PC-9 (cell line): ENCODE measurements at regions not wholly inside any gene's neighbourhood (a gene's known extent, or its start where the extent isn't known, plus 50 kb on each side); places are given as distances from the start of the nearest gene placed in this dataset.

Source experiments
- BruUV-seq: library from RNA; stranded (reverse); fragments of 400-500 nt; replicated peaks from 2 replicates; lab custom pipeline; 2021; lab: Mats Ljungman, UMichigan
- CTCF ChIA-PET: fragments of 300-600 bp; sonication (Branson Sonifier 250); formaldehyde crosslinking; loops from one replicate; lab custom pipeline; 2022; ENCODE audit warnings: antibody characterized with exemption; lab: Charles Lee
- POLR2A ChIA-PET: fragments of 300-600 bp; sonication (Branson Sonifier 250); formaldehyde crosslinking; loops from one replicate; lab custom pipeline; 2022; ENCODE audit warnings: antibody characterized with exemption; ENCODE audit not compliant: unreplicated experiment; lab: Charles Lee
- DNase-seq, 2 experiments: peaks; one replicate each; pipeline versions ENCODE4 v3.0.0 to v3.0.0-alpha.2; 2015 to 2022; ENCODE audit warnings: mixed read lengths in 1 of 2
- H2AFZ ChIP-seq: fragments of 200-600 bp; sonication (generic); 2 replicates; pipeline ENCODE4 v1.8.1; 2017; ENCODE audit warnings: antibody characterized with exemption
- H3F3A ChIP-seq: fragments of 200-600 bp; sonication (generic); 2 replicates; pipeline ENCODE4 v1.8.1; 2017; ENCODE audit warnings: antibody characterized with exemption, mild to moderate bottlenecking, low read depth; ENCODE audit not compliant: insufficient read depth
- H3K27ac ChIP-seq: fragments of 200-600 bp; sonication (generic); 2 replicates; pipeline ENCODE4 v1.6.1; 2016; ENCODE audit warnings: mixed run types
- H3K27me3 ChIP-seq: fragments of 200-600 bp; sonication (generic); 2 replicates; pipeline ENCODE4 v1.6.1; 2016; ENCODE audit warnings: low read depth, mixed run types; ENCODE audit not compliant: insufficient read depth
- H3K36me3 ChIP-seq: fragments of 200-600 bp; sonication (generic); 2 replicates; pipeline ENCODE4 v1.6.1; 2016; ENCODE audit warnings: low read depth, mixed run types
- H3K4me1 ChIP-seq: fragments of 200-600 bp; sonication (generic); replicated peaks from 2 replicates; pipeline ENCODE4 v1.6.1; 2016; ENCODE audit warnings: mixed run types; ENCODE audit not compliant: insufficient read depth
- H3K4me2 ChIP-seq: fragments of 200-600 bp; sonication (generic); 2 replicates; pipeline ENCODE4 v1.6.1; 2017; ENCODE audit warnings: mixed run types
- H3K4me3 ChIP-seq: fragments of 200-600 bp; sonication (generic); 2 replicates; pipeline ENCODE4 v1.6.1; 2016; ENCODE audit warnings: mixed run types
- H3K79me2 ChIP-seq: fragments of 200-600 bp; sonication (generic); 2 replicates; pipeline ENCODE4 v1.6.1; 2017; ENCODE audit warnings: low read depth, mixed run types
- H3K9me2 ChIP-seq: fragments of 200-600 bp; sonication (generic); 2 replicates; pipeline ENCODE4 v1.8.1; 2017; ENCODE audit warnings: mild to moderate bottlenecking; ENCODE audit not compliant: insufficient read depth
- H3K9me3 ChIP-seq: fragments of 200-600 bp; sonication (generic); 2 replicates; pipeline ENCODE4 v1.8.1; 2016; ENCODE audit warnings: low read depth; ENCODE audit not compliant: insufficient read depth
- H4K20me1 ChIP-seq: fragments of 200-600 bp; sonication (generic); 2 replicates; pipeline ENCODE4 v1.8.1; 2017; ENCODE audit not compliant: insufficient read depth
- EZH2 ChIP-seq: fragments of 200-600 bp; sonication (generic); IDR thresholded peaks from 2 replicates; pipeline ENCODE4 v1.8.0; 2017; ENCODE audit warnings: antibody characterized with exemption, low read depth
- intact Hi-C: fragments of 100-400 bp; cut with micrococcal nuclease; formaldehyde crosslinking; loops from one replicate; pipeline ENCODE4 v1.10.0; 2022; ENCODE audit not compliant: unreplicated experiment
- TF ChIP-seq, protein P1 (sequence below): fragments of 200-600 bp; sonication (generic); conservative IDR thresholded peaks from 2 replicates; pipeline ENCODE4 v1.6.1; 2017; ENCODE audit warnings: mixed run types, antibody characterized with exemption, mild to moderate bottlenecking, moderate library complexity

DNA sequence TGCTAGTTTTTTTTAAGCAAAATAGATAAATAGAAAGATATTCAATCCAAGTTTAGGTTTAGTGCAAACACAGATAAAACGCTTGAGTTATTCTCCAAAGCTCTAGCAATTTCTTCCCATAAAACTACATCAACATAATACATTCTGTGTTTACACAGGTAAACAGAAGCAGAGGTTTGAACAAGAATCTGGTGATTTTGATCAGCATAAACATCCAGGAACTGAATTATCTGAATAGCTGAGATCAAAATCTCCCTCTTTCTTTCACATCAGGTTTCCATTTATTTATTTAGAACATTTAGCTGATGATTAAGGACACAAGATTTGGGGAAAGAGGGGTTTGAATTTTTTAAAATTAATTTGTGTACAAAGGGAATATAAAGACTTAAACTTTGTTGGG lies 1564.6 kb downstream of the MRPL39 start:
- H3K79me2 ChIP-seq = no peaks in the 10 kb centered on the region
- no peak for DNase-seq
- intact Hi-C loops = no loop called here
- H3K9me3 ChIP-seq = no peaks in the 10 kb centered on the region
- H3F3A ChIP-seq = no peaks in the 10 kb centered on the region
- BruUV-seq = no TSS peak
- POLR2A ChIA-PET = no interaction called here
- H3K27me3 ChIP-seq = no peaks in the 10 kb centered on the region
- H3K4me2 ChIP-seq = no peak overlapping the region
- H3K4me3 ChIP-seq = no peak overlapping the region
- no peaks in the 10 kb centered on the region for H3K4me1 ChIP-seq
- CTCF ChIA-PET = no interaction called here
- H3K9me2 ChIP-seq = no peaks in the 10 kb centered on the region
- no peaks in the 10 kb centered on the region for H4K20me1 ChIP-seq
- TF ChIP-seq EZH2 = no peak
- TF ChIP-seq, protein P1, sequence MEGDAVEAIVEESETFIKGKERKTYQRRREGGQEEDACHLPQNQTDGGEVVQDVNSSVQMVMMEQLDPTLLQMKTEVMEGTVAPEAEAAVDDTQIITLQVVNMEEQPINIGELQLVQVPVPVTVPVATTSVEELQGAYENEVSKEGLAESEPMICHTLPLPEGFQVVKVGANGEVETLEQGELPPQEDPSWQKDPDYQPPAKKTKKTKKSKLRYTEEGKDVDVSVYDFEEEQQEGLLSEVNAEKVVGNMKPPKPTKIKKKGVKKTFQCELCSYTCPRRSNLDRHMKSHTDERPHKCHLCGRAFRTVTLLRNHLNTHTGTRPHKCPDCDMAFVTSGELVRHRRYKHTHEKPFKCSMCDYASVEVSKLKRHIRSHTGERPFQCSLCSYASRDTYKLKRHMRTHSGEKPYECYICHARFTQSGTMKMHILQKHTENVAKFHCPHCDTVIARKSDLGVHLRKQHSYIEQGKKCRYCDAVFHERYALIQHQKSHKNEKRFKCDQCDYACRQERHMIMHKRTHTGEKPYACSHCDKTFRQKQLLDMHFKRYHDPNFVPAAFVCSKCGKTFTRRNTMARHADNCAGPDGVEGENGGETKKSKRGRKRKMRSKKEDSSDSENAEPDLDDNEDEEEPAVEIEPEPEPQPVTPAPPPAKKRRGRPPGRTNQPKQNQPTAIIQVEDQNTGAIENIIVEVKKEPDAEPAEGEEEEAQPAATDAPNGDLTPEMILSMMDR = no peak
- no peak overlapping the region for H2AFZ ChIP-seq
- H3K27ac ChIP-seq = no peak overlapping the region
- H3K36me3 ChIP-seq = no peaks in the 10 kb centered on the region

DNA sequence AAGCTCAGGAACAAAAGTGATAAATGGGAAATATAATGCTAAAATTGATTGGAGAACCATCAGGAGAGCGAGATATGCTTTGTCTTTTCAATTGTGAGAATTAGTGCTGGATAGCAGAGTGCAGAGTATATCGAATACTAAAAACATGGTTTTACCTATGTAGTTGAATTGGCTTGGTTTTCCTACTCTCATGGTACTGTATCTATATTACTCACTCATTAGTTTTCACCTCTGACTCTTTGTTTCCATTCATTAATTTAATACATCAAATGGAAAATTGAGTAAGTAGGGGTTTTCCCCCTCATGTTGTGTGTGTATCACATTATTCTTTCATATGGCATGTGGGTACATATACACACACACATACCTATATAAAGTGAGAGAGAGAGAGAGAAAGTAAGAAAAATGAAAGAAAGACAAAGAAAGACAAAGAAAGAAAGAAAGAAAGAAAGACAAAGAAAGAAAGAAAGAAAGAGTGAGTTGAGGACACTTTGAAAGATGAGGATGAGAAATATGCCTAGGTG lies 1574.5 kb downstream of the MRPL39 start:
- BruUV-seq = no TSS peak
- Histone ChIP-seq H3K27ac (no peak overlapping the region), H3K27me3 (no peaks in the 10 kb centered on the region), H3K36me3 (no peaks in the 10 kb centered on the region), H3K9me2 (no peaks in the 10 kb centered on the region), H3K79me2 (no peaks in the 10 kb centered on the region), H3K4me2 (no peak overlapping the region), H3K4me1 (no peaks in the 10 kb centered on the region), H4K20me1 (no peaks in the 10 kb centered on the region), H3K4me3 (no peak overlapping the region), H2AFZ (no peak overlapping the region), H3K9me3 (no peaks in the 10 kb centered on the region), H3F3A (no peaks in the 10 kb centered on the region)
- intact Hi-C loops = no loop called here
- CTCF ChIA-PET = no interaction called here
- no peak for TF ChIP-seq EZH2
- TF ChIP-seq, protein P1 = no peak
- no peak for DNase-seq
- POLR2A ChIA-PET = no interaction called here

DNA sequence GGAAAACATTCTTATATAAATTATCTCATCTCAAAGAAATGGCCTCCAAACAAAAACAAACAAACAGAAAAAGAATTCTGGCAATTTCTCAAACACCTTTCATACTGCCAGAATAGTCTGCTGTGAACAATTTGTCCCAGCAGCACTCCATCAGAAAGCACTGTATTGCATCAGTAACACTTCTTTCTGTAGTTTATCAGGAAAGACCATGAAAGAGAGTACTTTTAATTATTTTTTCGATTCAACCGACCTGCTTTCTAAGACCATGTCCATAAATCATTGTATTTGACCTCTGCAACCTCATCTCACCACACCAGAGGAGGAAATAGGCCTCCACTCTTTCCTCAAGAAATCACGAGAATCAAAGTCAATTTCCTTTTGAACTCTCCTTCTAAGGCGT lies 1579.9 kb downstream of the MRPL39 start:
- Histone ChIP-seq H3K4me1 (no peaks in the 10 kb centered on the region), H3K79me2 (no peaks in the 10 kb centered on the region), H3K27ac (no peak overlapping the region), H3F3A (no peaks in the 10 kb centered on the region), H3K4me2 (no peak overlapping the region), H3K9me2 (no peaks in the 10 kb centered on the region), H3K27me3 (no peaks in the 10 kb centered on the region), H3K4me3 (no peak overlapping the region), H3K36me3 (no peaks in the 10 kb centered on the region), H3K9me3 (no peaks in the 10 kb centered on the region), H2AFZ (no peak overlapping the region), H4K20me1 (no peaks in the 10 kb centered on the region)
- CTCF ChIA-PET = no interaction called here
- DNase-seq = no peak
- TF ChIP-seq, protein P1 = no peak
- no peak for TF ChIP-seq EZH2
- POLR2A ChIA-PET = no interaction called here
- intact Hi-C loops = no loop called here
- BruUV-seq = no TSS peak
